ENCODE measurements at regions not wholly inside any gene's neighbourhood (a gene's known extent, or its start where the extent isn't known, plus 50 kb on each side); places are given as distances from the start of the nearest gene placed in this dataset.

DNA sequence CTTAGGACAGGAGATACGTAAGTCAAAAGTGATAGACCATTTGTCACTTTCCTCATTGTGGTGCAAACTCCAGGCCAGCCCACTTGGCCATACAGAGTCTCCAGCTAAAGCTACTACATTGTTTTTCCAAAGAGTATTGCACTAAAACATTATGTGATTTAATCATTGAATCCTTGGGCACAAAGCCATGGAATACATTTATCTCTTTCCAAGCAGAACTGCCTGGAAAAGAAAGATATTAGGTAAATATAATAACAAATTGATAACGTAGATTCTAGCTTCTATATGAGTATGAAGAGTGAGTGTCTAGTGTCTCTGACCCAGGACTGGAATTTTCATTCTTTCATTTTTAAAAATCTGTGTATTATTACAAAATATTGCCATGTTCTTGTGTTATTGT is 863.7 kb upstream of the SEMA6D start:
- TF ChIP-seq POLR2A (IDR thresholded peaks at IDR 0.05) (no peak), CTCF (IDR thresholded peaks at IDR 0.05) (no peak)

Data from adrenal gland (tissue), 5 donors.